GM23248 (cell line): ENCODE measurements at regions not wholly inside any gene's neighbourhood (a gene's known extent, or its start where the extent isn't known, plus 50 kb on each side); places are given as distances from the start of the nearest gene placed in this dataset.

ENCODE experiments used
- DNase-seq: peaks from one replicate; pipeline ENCODE4 v3.0.0-alpha.2; 2015
- H2AFZ ChIP-seq: fragments of 200-600 bp; sonication (generic); 2 replicates; pipeline ENCODE4 v1.6.1; 2016; ENCODE audit warnings: antibody characterized with exemption
- H3F3A ChIP-seq: fragments of 200-600 bp; sonication (generic); 2 replicates; pipeline ENCODE4 v1.6.1; 2016; ENCODE audit warnings: mild to moderate bottlenecking, antibody characterized with exemption, mixed run types; ENCODE audit not compliant: insufficient read depth
- H3K27ac ChIP-seq: fragments of 200-600 bp; sonication (generic); 2 replicates; pipeline ENCODE4 v1.5.1; 2016; ENCODE audit warnings: mild to moderate bottlenecking
- H3K27me3 ChIP-seq: fragments of 200-600 bp; sonication (generic); replicated peaks from 2 replicates; pipeline ENCODE4 v1.6.1; 2016; ENCODE audit warnings: mild to moderate bottlenecking; ENCODE audit not compliant: insufficient read depth
- H3K36me3 ChIP-seq: fragments of 200-600 bp; sonication (generic); 2 replicates; pipeline ENCODE4 v1.6.1; 2016; ENCODE audit warnings: low read depth, mild to moderate bottlenecking
- H3K4me1 ChIP-seq: fragments of 200-600 bp; sonication (generic); 2 replicates; pipeline ENCODE4 v1.6.1; 2016; ENCODE audit warnings: mild to moderate bottlenecking; ENCODE audit not compliant: insufficient read depth
- H3K4me2 ChIP-seq: fragments of 200-600 bp; sonication (generic); one replicate; pipeline ENCODE4 v1.6.1; 2016; ENCODE audit warnings: mild to moderate bottlenecking; ENCODE audit not compliant: unreplicated experiment
- H3K4me3 ChIP-seq: fragments of 200-600 bp; sonication (generic); 2 replicates; pipeline ENCODE4 v1.5.1; 2016; ENCODE audit warnings: mild to moderate bottlenecking
- H3K79me2 ChIP-seq: fragments of 200-600 bp; sonication (generic); 2 replicates; pipeline ENCODE4 v1.6.1; 2016; ENCODE audit warnings: mild to moderate bottlenecking; ENCODE audit not compliant: insufficient read depth
- H3K9ac ChIP-seq: fragments of 200-600 bp; sonication (generic); 2 replicates; pipeline ENCODE4 v1.6.1; 2016; ENCODE audit warnings: mild to moderate bottlenecking
- H3K9me2 ChIP-seq: fragments of 200-600 bp; sonication (generic); 2 replicates; pipeline ENCODE4 v1.6.1; 2016; ENCODE audit warnings: mixed run types, mild to moderate bottlenecking, moderate library complexity; ENCODE audit not compliant: insufficient read depth
- H3K9me3 ChIP-seq: fragments of 200-600 bp; sonication (generic); one replicate; pipeline ENCODE4 v1.6.1; 2017; ENCODE audit warnings: low read depth
- H4K20me1 ChIP-seq: fragments of 200-600 bp; sonication (generic); 2 replicates; pipeline ENCODE4 v1.6.0; 2016; ENCODE audit not compliant: insufficient read depth
- EZH2 ChIP-seq: fragments of 200-600 bp; sonication (generic); IDR thresholded peaks from 2 replicates; pipeline ENCODE4 v1.6.1; 2018; ENCODE audit warnings: antibody characterized with exemption, mild to moderate bottlenecking; ENCODE audit not compliant: insufficient read depth, poor library complexity, severe bottlenecking
- EZH2phosphoT487 ChIP-seq: fragments of 200-600 bp; sonication (generic); IDR thresholded peaks from 2 replicates; pipeline ENCODE4 v1.6.1; 2018; ENCODE audit warnings: antibody characterized with exemption, moderate library complexity, mild to moderate bottlenecking, low read depth; ENCODE audit not compliant: insufficient read depth
- WGBS, 2 experiments: methylation state at CpG; one replicate each; pipeline ENCODE4 v1.1.6; 2015 to 2017; ENCODE audit warnings: low lambda C conversion rate in 2 of 2, low coverage in 1 of 2; ENCODE audit errors: missing lambda C conversion rate in 2 of 2; 5-methylcytosine and 5-hydroxymethylcytosine counted together
- in situ Hi-C: fragments of 300-500 bp; cut with MboI; formaldehyde crosslinking; loops from 2 replicates; pipeline ENCODE4 v1.15.0; 2020

- H3K9me3 ChIP-seq = no peaks in the 10 kb centered on the region
- H3K9ac ChIP-seq = no peak overlapping the region
- no peaks in the 10 kb centered on the region for H4K20me1 ChIP-seq
- no peaks in the 10 kb centered on the region for H3K36me3 ChIP-seq
- no peaks in the 10 kb centered on the region for H3K79me2 ChIP-seq
- H3K27ac ChIP-seq = no peak overlapping the region
- in situ Hi-C loops = no loop called here
- H3K4me1 ChIP-seq = no peaks in the 10 kb centered on the region
- H3K27me3 ChIP-seq = no peaks in the 10 kb centered on the region
- WGBS, 2 experiments = 10 to 13% methylated on average over 4 of the region's 4 CpGs
- H3K4me2 ChIP-seq = no peak overlapping the region
- H2AFZ ChIP-seq = no peak overlapping the region
- TF ChIP-seq EZH2 (no peak), EZH2phosphoT487 (no peak)
- DNase-seq = no peak
- no peaks in the 10 kb centered on the region for H3F3A ChIP-seq
- no peaks in the 10 kb centered on the region for H3K9me2 ChIP-seq
- no peak overlapping the region for H3K4me3 ChIP-seq
Measured at GRCh38 chr14:86942936-86943335, 1050.0 kb downstream of the GALC start.

- H4K20me1 ChIP-seq = no peaks in the 10 kb centered on the region
- no peaks in the 10 kb centered on the region for H3K9me2 ChIP-seq
- TF ChIP-seq EZH2phosphoT487 (no peak), EZH2 (no peak)
- no peak for DNase-seq
- no peaks in the 10 kb centered on the region for H3K4me1 ChIP-seq
- H3F3A ChIP-seq = no peaks in the 10 kb centered on the region
- no peaks in the 10 kb centered on the region for H3K27me3 ChIP-seq
- H3K4me3 ChIP-seq = no peak overlapping the region
- no peak overlapping the region for H3K4me2 ChIP-seq
- no peak overlapping the region for H2AFZ ChIP-seq
- WGBS, 2 experiments = 2 to 13% methylated on average over 2 of the region's 2 CpGs
- no peaks in the 10 kb centered on the region for H3K9me3 ChIP-seq
- H3K27ac ChIP-seq = no peak overlapping the region
- H3K9ac ChIP-seq = no peak overlapping the region
- in situ Hi-C loops = no loop called here
- H3K36me3 ChIP-seq = no peaks in the 10 kb centered on the region
- H3K79me2 ChIP-seq = no peaks in the 10 kb centered on the region
Measured at GRCh38 chr14:86940106-86940505, 1052.9 kb downstream of the GALC start.

DNA sequence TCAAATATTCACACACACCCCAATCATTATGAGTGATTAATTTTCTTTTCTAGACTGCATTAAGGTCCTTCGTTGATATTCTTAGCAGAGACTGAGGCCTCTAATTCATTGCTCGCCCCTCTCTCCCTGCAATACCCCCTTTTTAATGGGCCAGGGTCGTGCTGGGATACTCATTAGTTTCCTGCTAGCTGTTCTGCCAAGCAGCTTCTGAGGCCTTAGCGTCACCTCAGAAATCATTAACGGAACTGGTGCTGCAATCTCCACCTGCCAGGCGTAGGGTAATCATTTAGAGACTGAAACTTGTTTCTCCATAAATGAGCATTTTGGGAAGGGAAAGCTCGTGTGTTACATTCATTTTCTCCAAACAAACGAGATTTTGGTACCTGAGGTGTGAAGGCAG is 1054.7 kb downstream of the GALC start:
- in situ Hi-C loops = no loop called here
- DNase-seq = no peak
- TF ChIP-seq EZH2phosphoT487 (no peak), EZH2 (no peak)
- H4K20me1 ChIP-seq = no peaks in the 10 kb centered on the region
- no peaks in the 10 kb centered on the region for H3K79me2 ChIP-seq
- no peaks in the 10 kb centered on the region for H3K9me2 ChIP-seq
- H3K4me1 ChIP-seq = no peaks in the 10 kb centered on the region
- 18 to 23% methylated on average over 8 of the region's 8 CpGs for WGBS, 2 experiments
- no peaks in the 10 kb centered on the region for H3F3A ChIP-seq
- H3K4me2 ChIP-seq = no peak overlapping the region
- no peak overlapping the region for H3K9ac ChIP-seq
- H3K36me3 ChIP-seq = no peaks in the 10 kb centered on the region
- H3K4me3 ChIP-seq = no peak overlapping the region
- H3K27me3 ChIP-seq = no peaks in the 10 kb centered on the region
- no peak overlapping the region for H2AFZ ChIP-seq
- H3K9me3 ChIP-seq = no peaks in the 10 kb centered on the region
- no peak overlapping the region for H3K27ac ChIP-seq

- H3K4me2 ChIP-seq = no peak overlapping the region
- no peaks in the 10 kb centered on the region for H3K9me3 ChIP-seq
- no peaks in the 10 kb centered on the region for H3K9me2 ChIP-seq
- H2AFZ ChIP-seq = no peak overlapping the region
- no peaks in the 10 kb centered on the region for H3K27me3 ChIP-seq
- no peak overlapping the region for H3K9ac ChIP-seq
- TF ChIP-seq EZH2phosphoT487 (no peak), EZH2 (no peak)
- DNase-seq = no peak
- H3K4me3 ChIP-seq = no peak overlapping the region
- H3K36me3 ChIP-seq = no peaks in the 10 kb centered on the region
- in situ Hi-C loops = no loop called here
- H3F3A ChIP-seq = no peaks in the 10 kb centered on the region
- H3K4me1 ChIP-seq = no peaks in the 10 kb centered on the region
- WGBS, 2 experiments = 22 to 28% methylated on average over 2 of the region's 2 CpGs
- H4K20me1 ChIP-seq = no peaks in the 10 kb centered on the region
- no peaks in the 10 kb centered on the region for H3K79me2 ChIP-seq
- H3K27ac ChIP-seq = no peak overlapping the region
Measured at GRCh38 chr14:86936556-86936955, 1056.4 kb downstream of the GALC start.

- no peak for TF ChIP-seq EZH2
- TF ChIP-seq EZH2phosphoT487 = no peak
- H4K20me1 ChIP-seq = no peaks in the 10 kb centered on the region
- H3K27me3 ChIP-seq = no peaks in the 10 kb centered on the region
- in situ Hi-C loops = no loop called here
- H3K9me2 ChIP-seq = no peaks in the 10 kb centered on the region
- no peak overlapping the region for H3K4me3 ChIP-seq
- no peak overlapping the region for H3K27ac ChIP-seq
- H3K36me3 ChIP-seq = no peaks in the 10 kb centered on the region
- no peaks in the 10 kb centered on the region for H3F3A ChIP-seq
- H2AFZ ChIP-seq = no peak overlapping the region
- H3K79me2 ChIP-seq = no peaks in the 10 kb centered on the region
- DNase-seq = no peak
- WGBS, 2 experiments = 24 to 32% methylated on average over 8 of the region's 8 CpGs
- no peak overlapping the region for H3K9ac ChIP-seq
- H3K4me2 ChIP-seq = no peak overlapping the region
- no peaks in the 10 kb centered on the region for H3K9me3 ChIP-seq
- no peaks in the 10 kb centered on the region for H3K4me1 ChIP-seq
Measured at GRCh38 chr14:86935241-86935885, 1057.6 kb downstream of the GALC start.
